HG03442 (cell line): ENCODE measurements at regions not wholly inside any gene's neighbourhood (a gene's known extent, or its start where the extent isn't known, plus 50 kb on each side); places are given as distances from the start of the nearest gene placed in this dataset.

Experiments used
- ATAC-seq: cut with Tn5 transposase; IDR thresholded peaks from one replicate; pipeline ENCODE4 v1.9.1; 2021; ENCODE audit warnings: mild to moderate bottlenecking, moderate library complexity; ENCODE audit not compliant: unreplicated experiment

DNA sequence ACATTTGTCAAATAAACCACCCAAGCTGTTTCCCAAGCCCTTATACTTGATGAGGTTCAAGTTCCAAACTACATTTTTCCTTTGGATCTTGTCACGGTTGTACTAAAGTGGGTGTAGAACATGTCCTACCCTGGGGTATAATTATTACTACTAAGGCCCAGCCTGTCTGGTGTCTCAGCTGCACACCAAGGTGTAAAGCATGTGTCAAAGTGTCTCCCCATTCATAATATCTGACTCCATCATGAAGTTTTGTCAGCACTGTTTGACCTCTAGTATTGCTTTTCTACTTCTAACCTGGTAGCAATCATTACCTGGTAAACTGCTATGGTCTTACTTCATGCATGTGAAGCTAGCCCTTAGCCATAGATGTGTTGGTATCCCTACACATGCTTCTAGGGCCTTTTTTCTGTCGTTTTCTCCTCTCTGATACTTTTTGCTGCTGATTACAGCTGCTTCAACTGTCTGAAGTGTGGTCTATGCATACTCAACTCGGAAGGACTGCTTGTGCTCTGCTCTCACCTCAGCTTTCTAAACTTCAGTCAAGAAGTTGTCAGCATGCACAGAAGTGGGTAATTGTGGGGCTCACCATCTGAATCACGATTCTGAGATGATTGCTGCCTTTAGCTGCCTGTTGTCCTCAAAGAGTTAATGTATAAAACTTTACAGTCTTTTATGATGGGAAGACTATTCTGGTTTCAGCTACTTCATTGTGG lies 445.7 kb upstream of the TRIB2 start:
- peak; percentile 81 for ATAC-seq

DNA sequence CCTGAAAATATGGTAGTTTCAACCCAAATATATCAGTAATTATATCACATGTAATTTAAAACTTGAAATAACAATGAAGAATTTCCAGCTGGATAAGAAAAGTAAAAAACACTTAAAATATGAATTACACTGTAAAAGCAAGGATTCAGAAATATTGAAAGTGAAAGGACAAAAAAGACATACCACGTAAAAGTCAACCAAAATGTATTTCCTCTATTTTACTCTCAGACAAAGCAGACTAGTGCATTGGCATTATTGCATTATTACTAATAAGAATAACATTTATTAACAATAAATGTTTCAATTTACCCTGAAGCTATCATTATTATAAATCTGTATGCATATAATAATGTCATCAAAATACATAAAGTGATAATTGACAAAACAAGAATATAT lies 445.1 kb upstream of the TRIB2 start:
- ATAC-seq, result peak; percentile 41

- no peak for ATAC-seq
Measured at GRCh38 chr2:12273111-12273510, 443.6 kb upstream of the TRIB2 start.

- ATAC-seq, result no peak
Measured at GRCh38 chr2:12274591-12274990, 442.1 kb upstream of the TRIB2 start.

DNA sequence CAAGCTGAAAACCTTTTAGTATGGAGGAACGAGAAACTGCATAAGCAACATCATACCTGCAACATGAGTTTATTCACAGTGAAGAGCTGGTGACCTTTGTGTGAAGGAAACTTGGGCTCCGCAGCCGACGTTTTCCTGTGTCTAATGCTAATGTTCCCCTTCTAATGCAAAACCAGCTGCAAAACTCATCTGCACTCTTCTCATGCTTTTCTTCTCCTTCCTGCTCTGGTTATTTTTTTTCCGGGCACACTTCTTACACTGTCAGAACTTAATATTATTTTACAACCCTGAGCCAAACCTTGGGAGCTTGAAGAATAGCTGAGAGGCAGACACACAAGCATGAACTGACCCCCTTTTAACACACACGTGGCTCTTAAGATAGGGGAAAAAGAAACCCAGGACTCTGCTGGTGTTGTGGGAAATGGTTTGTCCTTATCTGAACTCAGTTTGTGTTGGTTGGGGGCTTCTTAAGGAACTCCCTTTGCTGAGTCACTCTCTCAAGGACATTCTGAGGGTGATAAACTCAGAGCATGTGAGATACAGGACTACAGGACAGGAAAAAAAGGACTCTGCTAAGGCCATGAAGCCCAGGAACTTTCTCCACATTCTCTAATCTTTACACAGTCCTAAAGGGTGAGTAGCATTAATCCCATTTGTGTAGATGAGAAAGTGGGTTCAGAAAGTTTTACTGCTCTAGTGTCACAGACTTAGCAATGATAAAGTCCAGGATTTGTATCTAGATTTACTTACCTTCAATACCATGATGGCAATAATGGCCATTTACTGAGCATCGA lies 439.3 kb upstream of the TRIB2 start:
- no peak for ATAC-seq

GRCh38 chr2:12278217-12278750 lies 438.5 kb upstream of the TRIB2 start:
- no peak for ATAC-seq

GRCh38 chr2:12282780-12283695 lies 433.7 kb upstream of the TRIB2 start:
- ATAC-seq, result peak; percentile 69

GRCh38 chr2:12284037-12284436 lies 432.7 kb upstream of the TRIB2 start:
- no peak for ATAC-seq

GRCh38 chr2:12284487-12284886 lies 432.2 kb upstream of the TRIB2 start:
- no peak for ATAC-seq

- ATAC-seq, result no peak
Measured at GRCh38 chr2:12286347-12286746, 430.4 kb upstream of the TRIB2 start.

GRCh38 chr2:12287220-12287751 lies 429.4 kb upstream of the TRIB2 start:
- no peak for ATAC-seq

DNA sequence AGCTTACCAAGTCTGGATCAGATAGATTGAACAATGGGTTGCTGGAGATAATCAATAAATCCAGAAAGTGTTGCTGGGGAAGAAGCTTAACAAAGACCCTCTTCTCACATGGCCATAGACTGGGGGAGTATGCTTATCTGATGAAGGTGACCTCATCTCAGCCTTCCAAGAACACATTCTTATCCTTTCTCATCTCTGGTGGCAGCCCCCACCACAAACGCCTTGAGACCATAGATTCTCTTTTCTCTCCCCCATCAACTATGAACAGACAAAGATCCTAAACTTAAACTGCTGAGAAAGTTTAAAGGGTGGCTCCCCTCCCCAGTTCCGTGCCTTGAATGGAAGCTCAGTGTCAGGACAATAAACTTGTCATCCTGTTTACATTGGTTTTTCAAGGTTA lies 428.7 kb upstream of the TRIB2 start:
- no peak for ATAC-seq

DNA sequence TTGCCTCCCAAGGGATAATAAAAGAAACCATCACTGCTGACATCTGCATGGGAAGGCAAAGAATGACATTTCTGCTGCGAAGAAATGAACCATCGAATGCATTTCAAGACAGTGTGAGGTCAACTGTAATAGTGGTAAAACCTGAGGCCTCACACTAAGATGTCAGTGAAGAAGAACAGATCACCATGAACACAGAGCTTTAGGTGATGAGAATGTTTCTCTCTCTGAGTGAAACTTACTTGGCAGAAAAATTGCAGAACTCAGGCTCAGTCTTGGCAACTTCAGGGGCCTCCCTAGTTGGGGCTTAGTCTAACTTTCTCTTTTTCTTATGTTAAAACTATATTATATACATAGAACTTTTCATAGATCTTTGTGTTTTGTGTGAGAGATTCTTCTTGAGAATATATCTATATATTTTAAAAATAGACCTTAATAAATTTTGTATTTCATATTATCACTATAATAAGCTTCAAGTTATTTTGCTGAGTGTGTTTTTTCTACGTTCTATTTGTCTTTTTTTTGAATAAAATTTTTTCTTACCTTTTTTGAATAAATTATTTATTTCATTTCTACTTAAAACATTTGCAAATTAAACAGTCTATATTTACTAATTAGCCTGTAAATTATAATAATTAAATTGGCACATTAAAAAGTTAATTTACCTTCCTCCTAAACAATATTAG lies 427.5 kb upstream of the TRIB2 start:
- ATAC-seq, result no peak

DNA sequence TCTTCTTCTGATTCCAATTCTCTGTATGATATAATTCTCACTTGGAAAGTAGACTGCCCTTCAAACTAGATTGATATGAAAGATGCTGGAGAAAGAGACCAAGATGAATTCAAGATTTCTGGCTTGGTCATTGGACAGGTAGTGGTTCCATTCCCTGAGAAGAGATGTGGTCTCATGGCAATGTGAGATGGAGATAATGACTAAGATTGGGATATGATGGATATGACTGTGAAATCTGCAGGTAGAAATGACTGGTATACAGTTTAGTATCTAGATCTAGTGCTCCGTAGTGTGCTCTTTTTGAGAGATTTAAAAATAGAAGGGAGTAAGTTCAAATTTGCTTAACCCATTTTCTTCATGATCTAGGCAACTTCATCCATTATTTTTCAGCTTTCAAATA lies 425.4 kb upstream of the TRIB2 start:
- ATAC-seq, result no peak

- ATAC-seq, result peak; percentile 98
Measured at GRCh38 chr2:12293874-12294273, 422.9 kb upstream of the TRIB2 start.

DNA sequence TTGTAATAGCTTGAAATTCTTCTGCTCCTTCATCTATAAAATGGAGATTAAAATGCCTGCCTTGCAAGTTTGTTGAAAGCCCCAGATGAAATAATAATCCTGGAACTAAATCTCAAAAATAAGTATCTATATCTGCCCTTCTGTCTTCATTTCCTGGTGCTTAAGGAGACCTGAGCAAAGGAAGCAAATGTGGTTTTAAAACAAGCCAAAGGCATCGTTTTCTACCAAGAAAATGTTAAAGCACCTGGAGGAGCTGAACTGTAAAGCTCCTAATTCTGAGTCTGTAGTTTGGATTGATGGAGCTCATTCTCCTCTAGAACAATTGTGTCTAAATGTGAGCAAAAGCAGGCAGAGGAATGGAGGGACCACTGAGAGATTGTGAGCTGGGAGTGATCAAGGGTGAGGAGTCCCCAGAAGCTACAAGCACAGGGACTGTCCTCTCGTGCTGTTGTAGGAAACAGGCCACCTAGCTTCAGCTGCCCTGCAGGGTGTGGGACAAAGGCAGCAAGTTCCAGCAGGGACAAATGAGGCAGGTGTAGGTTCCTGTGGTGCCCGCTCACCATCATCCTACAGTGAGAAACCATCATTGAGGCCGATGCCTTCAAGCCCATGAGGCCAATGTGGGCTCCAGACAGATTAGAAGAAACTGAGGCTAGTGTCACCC lies 420.7 kb upstream of the TRIB2 start:
- ATAC-seq, result no peak

DNA sequence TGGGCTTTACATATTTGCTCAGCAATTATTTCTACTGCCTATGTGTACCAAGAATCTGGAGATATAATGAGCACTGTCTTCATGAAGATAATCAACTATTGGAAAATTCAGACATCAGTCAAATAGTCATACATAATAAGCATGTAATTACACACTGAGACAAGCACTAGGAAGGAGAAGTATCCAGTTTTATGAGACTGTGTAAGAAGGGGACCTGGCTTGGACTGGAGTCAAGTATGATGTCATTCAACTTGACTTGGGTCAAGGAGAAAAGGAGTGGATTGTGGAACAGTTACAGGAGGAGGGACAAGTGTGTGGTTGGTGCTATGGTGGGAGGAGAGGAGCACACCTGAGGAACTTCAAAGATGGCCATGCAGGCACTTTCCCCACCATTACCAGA lies 419.8 kb upstream of the TRIB2 start:
- ATAC-seq, result no peak

DNA sequence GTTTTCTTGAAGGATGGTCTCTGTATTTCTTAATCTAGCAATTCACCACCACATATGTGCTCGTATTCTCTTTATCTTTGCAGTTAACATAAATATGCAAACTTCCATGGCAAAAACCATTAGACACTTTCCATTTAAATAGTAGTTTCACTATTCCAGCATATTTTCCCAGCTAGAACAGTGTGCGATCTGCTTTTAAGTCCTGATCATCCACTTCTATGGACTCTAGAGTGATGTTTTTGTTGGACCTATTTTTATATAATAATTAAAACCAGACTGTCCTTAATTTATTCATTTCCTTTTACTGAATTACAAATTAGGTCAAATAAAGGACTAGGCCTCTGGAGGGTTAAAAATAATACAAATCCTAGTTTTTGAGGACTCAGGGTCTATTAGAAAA lies 418.4 kb upstream of the TRIB2 start:
- no peak for ATAC-seq

DNA sequence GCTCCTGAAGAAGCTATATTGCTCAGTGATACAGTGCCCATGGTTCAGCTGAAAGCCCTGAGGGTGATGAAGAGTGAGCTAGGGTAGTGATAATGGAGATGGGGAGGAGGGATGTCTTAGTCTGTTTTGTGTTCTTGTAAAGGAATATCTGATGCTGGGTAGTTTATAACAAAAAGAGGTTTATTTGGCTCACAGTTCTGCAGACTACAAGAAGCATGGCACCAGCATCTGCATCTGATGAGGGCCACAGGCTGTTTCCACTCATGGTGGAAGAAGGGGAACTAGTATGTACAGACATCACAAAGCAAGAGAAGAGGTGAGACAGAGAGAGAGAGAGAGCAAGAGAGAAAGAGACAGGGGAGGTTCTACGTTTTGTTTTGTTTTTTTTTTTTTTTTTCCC lies 417.3 kb upstream of the TRIB2 start:
- ATAC-seq, result no peak
